K562 (cell line): ENCODE measurements at regions not wholly inside any gene's neighbourhood (a gene's known extent, or its start where the extent isn't known, plus 50 kb on each side); places are given as distances from the start of the nearest gene placed in this dataset.
A peak's percentile ranks its signal among the peaks of the same experiment; 100 is the strongest.

Source experiments
- ATAC-seq: fragments of 200-7000 bp; cut with Tn5 transposase; 3 replicates; pipeline ENCODE4 v1.9.1; 2020; ENCODE audit warnings: moderate library complexity
- BruUV-seq: library from RNA; stranded (reverse); fragments of 400-500 nt; replicated peaks from 2 replicates; lab custom pipeline; 2021; lab: Mats Ljungman, UMichigan
- CTCF ChIA-PET: fragments of 300-600 bp; formaldehyde crosslinking; extraction: SDS; loops from one replicate; lab custom pipeline; 2021; ENCODE audit warnings: low intra/inter-chr PET ratio; lab: Yijun Ruan, JAX
- POLR2A ChIA-PET: fragments of 300-600, 350-650 bp; sonication (Branson Sonifier 250); formaldehyde crosslinking; extraction: SDS; loops from one replicate; lab custom pipeline; 2021; ENCODE audit warnings: antibody characterized with exemption, inconsistent platforms; lab: Yijun Ruan, JAX
- DNase-seq, 4 experiments: peaks; one replicate each; pipeline versions ENCODE4 v3.0.0 to v3.0.0-alpha.2; 2011 to 2018; ENCODE audit warnings: low spot score in 3 of 4, mixed read lengths in 3 of 4; ENCODE audit errors: extremely low read depth in 1 of 4
- FAIRE-seq: peaks from 2 replicates; lab custom pipeline; 2011; peaks lifted over from hg19 to GRCh38; lab: Jason Lieb, UNC
- H2AFZ ChIP-seq: 2 replicates; pipeline ENCODE4 v1.6.0; 2011; ENCODE audit warnings: low read depth, low read length, control low read depth, inconsistent platforms
- H3K27ac ChIP-seq: fragments of 200-600 bp; 3 replicates; pipeline ENCODE4 v1.8.0; 2011; ENCODE audit warnings: low read depth, mild to moderate bottlenecking, control low read depth, inconsistent platforms, low read length, moderate library complexity, mixed read lengths; ENCODE audit errors: extremely low read depth
- H3K27me3 ChIP-seq, 2 experiments: fragments of 300-600 bp in 1 of 2; 2 replicates in 1 of 2; 3 replicates in 1 of 2; pipeline versions ENCODE4 v1.6.0 to v1.8.0; 2011; ENCODE audit warnings: inconsistent platforms in 2 of 2, low read length in 2 of 2, mild to moderate bottlenecking in 1 of 2, mixed read lengths in 1 of 2, moderate library complexity in 1 of 2; ENCODE audit not compliant: control insufficient read depth in 2 of 2, insufficient read depth in 2 of 2
- H3K36me3 ChIP-seq: fragments of 300-600 bp; 3 replicates; pipeline ENCODE4 v1.8.0; 2011; ENCODE audit warnings: mild to moderate bottlenecking, low read length, inconsistent platforms; ENCODE audit not compliant: control insufficient read depth, insufficient read depth
- H3K4me1 ChIP-seq, 2 experiments: fragments of 200-600 bp in 1 of 2; replicated peaks in 1 of 2; 2 replicates in 1 of 2; 3 replicates in 1 of 2; pipeline versions ENCODE4 v1.5.1 to v1.8.0; 2011; ENCODE audit warnings: inconsistent platforms in 2 of 2, low read length in 2 of 2, mild to moderate bottlenecking in 1 of 2, mixed read lengths in 1 of 2, moderate library complexity in 1 of 2; ENCODE audit not compliant: control insufficient read depth in 2 of 2, insufficient read depth in 2 of 2
- H3K4me2 ChIP-seq: 2 replicates; pipeline ENCODE4 v1.6.1; 2011; ENCODE audit warnings: low read length, control low read depth, inconsistent platforms, mixed read lengths; ENCODE audit not compliant: insufficient read depth
- H3K4me3 ChIP-seq: fragments of 200-600 bp; sonication (generic), shearing (Covaris generic); 2 replicates; pipeline ENCODE4 v1.5.1; 2016; ENCODE audit warnings: control low read depth, inconsistent platforms
- H3K79me2 ChIP-seq: fragments of 200-600 bp; 3 replicates; pipeline ENCODE4 v1.8.0; 2011; ENCODE audit warnings: low read length, inconsistent platforms; ENCODE audit not compliant: control insufficient read depth, insufficient read depth
- H3K9ac ChIP-seq, 2 experiments: 2 replicates each; pipeline versions ENCODE4 v1.6.0 to v1.6.1; 2011; ENCODE audit warnings: low read depth in 2 of 2, low read length in 2 of 2, control low read depth in 1 of 2, inconsistent platforms in 1 of 2, mild to moderate bottlenecking in 1 of 2, mixed read lengths in 1 of 2; ENCODE audit not compliant: insufficient read depth in 1 of 2
- H3K9me1 ChIP-seq: one replicate; pipeline ENCODE4 v1.6.0; 2011; ENCODE audit warnings: inconsistent platforms, mild to moderate bottlenecking, low read length, moderate library complexity; ENCODE audit not compliant: control insufficient read depth, insufficient read depth
- H3K9me3 ChIP-seq: replicated peaks from 2 replicates; pipeline ENCODE4 v1.5.1; 2011; ENCODE audit warnings: low read depth, low read length, inconsistent platforms; ENCODE audit not compliant: control insufficient read depth, insufficient read depth
- H4K20me1 ChIP-seq: replicated peaks from 2 replicates; pipeline ENCODE4 v1.6.1; 2011; ENCODE audit warnings: low read length, inconsistent platforms, mixed read lengths; ENCODE audit not compliant: control insufficient read depth, insufficient read depth
- ADNP ChIP-seq: fragments of 200-800 bp; sonication (Bioruptor generic); IDR thresholded peaks from 2 replicates; pipeline ENCODE4 v1.6.1; 2016; ENCODE audit warnings: missing genetic modification characterization, missing compliant biosample characterization
- BCOR ChIP-seq: fragments of 450-650 bp; IDR thresholded peaks from 2 replicates; pipeline ENCODE4 v1.6.1; 2016
- CHD4 ChIP-seq: fragments of 200-600 bp; sonication (generic); IDR thresholded peaks from 3 replicates; pipeline ENCODE4 v1.6.1; 2012; ENCODE audit warnings: low read depth, mild to moderate bottlenecking, mixed read lengths, low read length, inconsistent platforms; ENCODE audit not compliant: insufficient read depth, insufficient replicate concordance, poor library complexity, severe bottlenecking
- FOXJ2 ChIP-seq: fragments of 200-800 bp; sonication (Bioruptor generic); IDR thresholded peaks from 2 replicates; pipeline ENCODE4 v1.6.1; 2016; ENCODE audit warnings: missing genetic modification characterization, missing compliant biosample characterization
- HDAC2 ChIP-seq: fragments of 450-650 bp; IDR thresholded peaks from 2 replicates; pipeline ENCODE4 v1.6.1; 2016; ENCODE audit warnings: mild to moderate bottlenecking
- HEY1 ChIP-seq: fragments of 250-450 bp; sonication (Bioruptor Pico); IDR thresholded peaks from 2 replicates; pipeline ENCODE4 v1.5.0; 2020; ENCODE audit warnings: mild to moderate bottlenecking, moderate library complexity, borderline replicate concordance
- HNRNPK ChIP-seq: fragments of 200-400 bp; formaldehyde crosslinking; IDR thresholded peaks from one replicate; pipeline ENCODE4 v1.6.1; 2018; ENCODE audit warnings: mild to moderate bottlenecking, low read depth, low read length; ENCODE audit not compliant: poor library complexity, severe bottlenecking
- KDM1A ChIP-seq, 2 experiments: fragments of 450-650 bp; IDR thresholded peaks; 2 replicates each; pipeline ENCODE4 v1.6.1; 2016; ENCODE audit warnings: mild to moderate bottlenecking in 2 of 2
- MEIS2 ChIP-seq: fragments of 450-650 bp; IDR thresholded peaks from 2 replicates; pipeline ENCODE4 v1.6.1; 2014; ENCODE audit warnings: mild to moderate bottlenecking; ENCODE audit not compliant: partially characterized antibody
- MYNN ChIP-seq, 2 experiments: sonication (generic); formaldehyde crosslinking in 1 of 2; IDR thresholded peaks; 2 replicates each; pipeline versions ENCODE4 v1.5.0 to v1.6.1; 2016 to 2020; ENCODE audit warnings: antibody characterized with exemption in 1 of 2, missing genetic modification reagents in 1 of 2
- NELFE ChIP-seq: IDR thresholded peaks from 2 replicates; pipeline ENCODE4 v1.6.1; 2011; ENCODE audit warnings: mild to moderate bottlenecking; ENCODE audit not compliant: insufficient read depth, insufficient read length
- NONO ChIP-seq, 2 experiments: fragments of 200-400 bp in 1 of 2; fragments of 450-650 bp in 1 of 2; formaldehyde crosslinking in 1 of 2; IDR thresholded peaks; 2 replicates each; pipeline ENCODE4 v1.6.1; 2017; ENCODE audit warnings: low read depth in 2 of 2, mild to moderate bottlenecking in 2 of 2, moderate library complexity in 2 of 2, low read length in 1 of 2
- PCBP1 ChIP-seq: fragments of 200-400 bp; formaldehyde crosslinking; IDR thresholded peaks from 2 replicates; pipeline ENCODE4 v1.6.1; 2018; ENCODE audit warnings: mild to moderate bottlenecking, low read depth, low read length; ENCODE audit not compliant: poor library complexity, severe bottlenecking
- PCBP2 ChIP-seq: fragments of 200-400 bp; formaldehyde crosslinking; IDR thresholded peaks from 2 replicates; pipeline ENCODE4 v1.6.1; 2018; ENCODE audit warnings: low read length, low read depth, mild to moderate bottlenecking, moderate library complexity; ENCODE audit not compliant: poor library complexity, severe bottlenecking
- PHF20 ChIP-seq: fragments of 450-650 bp; IDR thresholded peaks from 2 replicates; pipeline ENCODE4 v1.6.1; 2018; ENCODE audit not compliant: partially characterized antibody
- POU5F1 ChIP-seq: fragments of 150-350 bp; IDR thresholded peaks from 2 replicates; pipeline ENCODE4 v1.6.1; 2014; ENCODE audit warnings: borderline replicate concordance, low read length, low read depth, mild to moderate bottlenecking; ENCODE audit not compliant: partially characterized antibody
- RBM25 ChIP-seq: fragments of 200-400 bp; formaldehyde crosslinking; IDR thresholded peaks from 2 replicates; pipeline ENCODE4 v1.6.1; 2018; ENCODE audit warnings: low read length, low read depth, moderate library complexity; ENCODE audit not compliant: severe bottlenecking
- SMARCA5 ChIP-seq: fragments of 450-650 bp; IDR thresholded peaks from 2 replicates; pipeline ENCODE4 v1.6.1; 2016
- ZNF740 ChIP-seq, 3 experiments: fragments of 200-800 bp in 1 of 3; sonication (Bioruptor generic) in 1 of 3; sonication (generic) in 1 of 3; formaldehyde crosslinking in 1 of 3; IDR thresholded peaks; 2 replicates each; pipeline versions ENCODE4 v1.6.1 to v1.8.0; 2016 to 2022; ENCODE audit warnings: mild to moderate bottlenecking in 2 of 3, missing compliant biosample characterization in 2 of 3, missing genetic modification characterization in 2 of 3, missing genetic modification reagents in 1 of 3
- WGBS: fragments of 100-300 bp; shearing (Covaris generic); methylation state at CpG from one replicate; pipeline ENCODE4 v1.1.6; 2016; ENCODE audit warnings: low coverage, mixed read lengths; ENCODE audit not compliant: insufficient coverage; ENCODE audit errors: missing lambda C conversion rate; 5-methylcytosine and 5-hydroxymethylcytosine counted together
- in situ Hi-C: fragments of 300-500 bp; cut with MboI; formaldehyde crosslinking; loops from 4 replicates; pipeline ENCODE4 v1.15.0; 2018; ENCODE audit warnings: inconsistent platforms, mixed read lengths
- intact Hi-C: fragments of 100-400 bp; cut with micrococcal nuclease; formaldehyde crosslinking; loops from 2 replicates; pipeline ENCODE4 v1.14.2; 2022

DNA sequence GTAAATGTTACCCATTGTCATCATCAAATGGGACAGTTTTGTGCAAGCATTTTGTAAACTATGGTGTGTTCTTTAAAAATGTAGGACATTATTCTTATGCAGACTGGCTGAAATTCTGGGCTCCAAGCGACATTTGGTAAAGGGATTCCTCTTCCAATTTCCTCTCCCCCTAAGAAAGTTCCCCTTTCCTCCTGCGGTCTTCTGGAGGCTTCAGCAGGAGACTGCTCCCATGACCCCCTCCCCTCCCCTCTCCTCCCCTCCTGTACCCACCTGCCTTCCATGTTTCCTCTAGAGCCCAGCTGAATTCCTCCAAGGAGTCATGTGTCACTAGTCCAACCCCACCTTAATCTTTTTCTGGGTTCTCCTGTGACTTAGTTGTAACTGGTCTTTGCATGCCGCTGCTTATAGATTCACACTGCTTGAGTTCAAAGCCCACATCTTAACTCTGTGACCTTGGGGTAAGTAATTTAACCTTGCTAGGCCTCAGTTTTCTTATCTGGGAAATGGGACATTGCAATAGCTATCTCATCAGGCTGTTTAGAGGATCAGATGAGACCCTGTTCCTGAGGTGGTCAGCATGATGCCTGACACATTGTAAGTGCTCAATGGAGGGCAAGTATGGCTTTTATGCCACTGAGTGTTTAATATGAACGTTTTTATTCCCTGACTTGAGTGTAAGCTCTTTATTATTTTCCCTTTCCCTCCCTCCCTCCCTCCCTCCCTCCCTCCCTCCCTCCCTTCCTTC lies 69.9 kb upstream of the WDR26 start:
- H3K4me1 ChIP-seq, result peaks cover 36 to 43% of the 10 kb centered on the region in 2 experiments
- in situ Hi-C loops, result loop anchor here (5.0 kb wide), 1 partner anchor 423 kb away; the partner anchor contains the start of gene DNAH14
- POLR2A ChIA-PET, result interaction anchor here (0.7 kb wide), 1 partner anchor 140 kb away, joined by 5 read pairs; no protein-coding TSS in a partner anchor
- BruUV-seq, result no TSS peak
- peak overlapping the region; percentile 79 for H3K4me2 ChIP-seq
- no peak overlapping the region for H3K4me3 ChIP-seq
- no peaks in the 10 kb centered on the region for H3K79me2 ChIP-seq
- H3K36me3 ChIP-seq, result no peaks in the 10 kb centered on the region
- WGBS, result 42% methylated on average over 4 of the region's 4 CpGs
- H4K20me1 ChIP-seq, result no peaks in the 10 kb centered on the region
- H3K9me3 ChIP-seq, result no peaks in the 10 kb centered on the region
- H3K9me1 ChIP-seq, result no peaks in the 10 kb centered on the region
- CTCF ChIA-PET, result no interaction called here
- no peaks in the 10 kb centered on the region for H3K27me3 ChIP-seq
- FAIRE-seq (no peak), DNase-seq (no peak), ATAC-seq (no peak)
- intact Hi-C loops, result loop anchor here (5.0 kb wide), 3 partner anchors 172 to 807 kb away; partner anchors contain the start of gene NVL
- peak overlapping the region; percentile 75 for H2AFZ ChIP-seq
- H3K27ac ChIP-seq, result peak overlapping the region; percentile 60; the same call in 2 of the 3 replicates
- peak overlapping the region in 1 of 2 experiments; percentile 30; a peak in 1 of 4 replicates for H3K9ac ChIP-seq
- TF ChIP-seq HNRNPK (peak; percentile 76), KDM1A (IDR thresholded peaks at IDR 0.05) (peak; percentile 85 to 92), NELFE (no peak), CHD4 (peak; percentile 9), PCBP1 (peak; percentile 77), PCBP2 (peak; percentile 69), ZNF740 (CRISPR knock-in tag; IDR thresholded peaks at IDR 0.05) (no peak), ZNF740 (tag; IDR thresholded peaks at IDR 0.05) (no peak), RBM25 (peak; percentile 96), NONO (IDR thresholded peaks at IDR 0.05; ENCODE audit: low read depth in 2 of 2, low read length in 1 of 2) (no peak), ADNP (tag) (peak; percentile 84), HDAC2 (peak; percentile 51; the same call in 1 of the 2 replicates), BCOR (peak; percentile 98), MYNN (IDR thresholded peaks at IDR 0.05) (no peak), MYNN (CRISPR knock-in tag; IDR thresholded peaks at IDR 0.05) (no peak), HEY1 (CRISPR knock-in tag) (peak; percentile 22; the same call in 1 of the 2 replicates), FOXJ2 (tag) (no peak), POU5F1 (peak; percentile 6), MEIS2 (no peak), PHF20 (peak; percentile 76), SMARCA5 (peak; percentile 59; the same call in 1 of the 2 replicates)
